H9 (cell line): ENCODE measurements at regions not wholly inside any gene's neighbourhood (a gene's known extent, or its start where the extent isn't known, plus 50 kb on each side); places are given as distances from the start of the nearest gene placed in this dataset.

Experiments used
- DNase-seq: peaks from one replicate; pipeline ENCODE4 v3.0.0-alpha.2; 2017
- H2AFZ ChIP-seq: one replicate; pipeline ENCODE4 v1.6.1; 2013; ENCODE audit warnings: mild to moderate bottlenecking, low read length, control low read depth, moderate library complexity
- H2AK5ac ChIP-seq: 2 replicates; pipeline ENCODE4 v1.6.1; 2013; ENCODE audit warnings: low read length, control low read depth, mixed read lengths; ENCODE audit not compliant: insufficient read length
- H2BK120ac ChIP-seq: one replicate; pipeline ENCODE4 v1.6.1; 2013; ENCODE audit warnings: low read depth, mild to moderate bottlenecking, low read length, control low read depth, inconsistent platforms; ENCODE audit not compliant: poor library complexity, severe bottlenecking
- H2BK12ac ChIP-seq: 2 replicates; pipeline ENCODE4 v1.6.1; 2013; ENCODE audit warnings: low read length, control low read depth, mixed read lengths, low read depth; ENCODE audit not compliant: insufficient read length
- H2BK15ac ChIP-seq: 2 replicates; pipeline ENCODE4 v1.6.1; 2013; ENCODE audit warnings: low read depth, low read length, control low read depth
- H2BK20ac ChIP-seq: one replicate; pipeline ENCODE4 v1.6.1; 2013; ENCODE audit warnings: low read depth, mild to moderate bottlenecking, low read length, control low read depth, inconsistent platforms; ENCODE audit not compliant: poor library complexity, severe bottlenecking
- H2BK5ac ChIP-seq: 2 replicates; pipeline ENCODE4 v1.6.1; 2013; ENCODE audit warnings: low read length, control low read depth, mixed read lengths; ENCODE audit not compliant: insufficient read length
- H3K14ac ChIP-seq: 2 replicates; pipeline ENCODE4 v1.6.1; 2013; ENCODE audit warnings: low read length, control low read depth; ENCODE audit not compliant: insufficient read depth
- H3K18ac ChIP-seq: 2 replicates; pipeline ENCODE4 v1.6.1; 2013; ENCODE audit warnings: low read depth, mild to moderate bottlenecking, mixed read lengths, low read length, control low read depth; ENCODE audit not compliant: insufficient read length
- H3K23ac ChIP-seq: 2 replicates; pipeline ENCODE4 v1.6.1; 2013; ENCODE audit warnings: low read length, control low read depth, mixed read lengths, low read depth; ENCODE audit not compliant: insufficient read length
- H3K23me2 ChIP-seq: 2 replicates; pipeline ENCODE4 v1.6.1; 2013; ENCODE audit warnings: low read depth, mild to moderate bottlenecking, mixed read lengths, low read length, control low read depth; ENCODE audit not compliant: insufficient read length, poor library complexity, severe bottlenecking
- H3K27ac ChIP-seq: 2 replicates; pipeline ENCODE4 v1.5.1; 2013; ENCODE audit warnings: low read length, control low read depth, mixed read lengths, low read depth; ENCODE audit not compliant: insufficient read length
- H3K27me3 ChIP-seq: 2 replicates; pipeline ENCODE4 v1.6.1; 2013; ENCODE audit warnings: low read length, control low read depth, inconsistent platforms; ENCODE audit not compliant: insufficient read depth
- H3K4ac ChIP-seq: 2 replicates; pipeline ENCODE4 v1.6.1; 2013; ENCODE audit warnings: low read depth, mild to moderate bottlenecking, control low read depth, inconsistent platforms, low read length, moderate library complexity
- H3K4me1 ChIP-seq: 2 replicates; pipeline ENCODE4 v1.6.1; 2013; ENCODE audit warnings: low read length, control low read depth, inconsistent platforms; ENCODE audit not compliant: insufficient read depth
- H3K4me2 ChIP-seq: 2 replicates; pipeline ENCODE4 v1.6.1; 2013; ENCODE audit warnings: low read length, control low read depth, mixed read lengths; ENCODE audit not compliant: insufficient read length, insufficient read depth
- H3K56ac ChIP-seq: 2 replicates; pipeline ENCODE4 v1.6.1; 2013; ENCODE audit warnings: low read depth, mild to moderate bottlenecking, mixed read lengths, low read length, control low read depth; ENCODE audit not compliant: insufficient read length
- H3K79me1 ChIP-seq: 2 replicates; pipeline ENCODE4 v1.6.1; 2013; ENCODE audit warnings: low read depth, mild to moderate bottlenecking, moderate library complexity, low read length, control low read depth, inconsistent platforms; ENCODE audit not compliant: insufficient read depth, poor library complexity, severe bottlenecking
- H3K79me2 ChIP-seq: 2 replicates; pipeline ENCODE4 v1.6.1; 2013; ENCODE audit warnings: low read length, control low read depth, inconsistent platforms; ENCODE audit not compliant: insufficient read depth
- H3K9ac ChIP-seq: 2 replicates; pipeline ENCODE4 v1.6.1; 2013; ENCODE audit warnings: low read length, control low read depth, mixed read lengths; ENCODE audit not compliant: insufficient read length; ENCODE audit errors: extremely low read depth
- H3K9me3 ChIP-seq: one replicate; pipeline ENCODE4 v1.6.1; 2013; ENCODE audit warnings: low read depth, low read length, inconsistent platforms; ENCODE audit not compliant: control insufficient read depth
- H3T11ph ChIP-seq: one replicate; pipeline ENCODE4 v1.6.1; 2013; ENCODE audit warnings: mild to moderate bottlenecking, low read length, control low read depth, inconsistent platforms
- H4K20me1 ChIP-seq: one replicate; pipeline ENCODE4 v1.6.1; 2013; ENCODE audit not compliant: control insufficient read depth, insufficient read length, insufficient read depth
- H4K5ac ChIP-seq: 2 replicates; pipeline ENCODE4 v1.6.1; 2013; ENCODE audit warnings: low read depth, mild to moderate bottlenecking, mixed read lengths, low read length, control low read depth; ENCODE audit not compliant: insufficient read length
- H4K8ac ChIP-seq: replicated peaks from 2 replicates; pipeline ENCODE4 v1.6.1; 2013; ENCODE audit warnings: low read length, control low read depth, mixed read lengths, low read depth; ENCODE audit not compliant: insufficient read length
- H4K91ac ChIP-seq: 2 replicates; pipeline ENCODE4 v1.6.1; 2013; ENCODE audit warnings: low read depth, mild to moderate bottlenecking, moderate library complexity, mixed read lengths, low read length, control low read depth; ENCODE audit not compliant: insufficient read length
- H3K27ac Mint-ChIP-seq, 3 experiments: 2 replicates in 2 of 3; 3 replicates in 1 of 3; pipeline ENCODE4 v1.8.0; 2020 to 2021; ENCODE audit warnings: mixed read lengths in 3 of 3, mild to moderate bottlenecking in 1 of 3, moderate library complexity in 1 of 3
- H3K27me3 Mint-ChIP-seq: 2 replicates; pipeline ENCODE4 v1.8.0; 2021; ENCODE audit warnings: low read depth, mild to moderate bottlenecking, moderate library complexity, mixed read lengths
- H3K36me3 Mint-ChIP-seq, 3 experiments: 2 replicates in 2 of 3; 3 replicates in 1 of 3; pipeline ENCODE4 v1.8.0; 2020 to 2021; ENCODE audit warnings: low read depth in 3 of 3, mixed read lengths in 3 of 3; ENCODE audit not compliant: insufficient read depth in 1 of 3
- H3K4me1 Mint-ChIP-seq, 2 experiments: 2 replicates each; pipeline ENCODE4 v1.8.0; 2020; ENCODE audit warnings: mixed read lengths in 2 of 2
- H3K4me3 Mint-ChIP-seq, 2 experiments: 2 replicates in 1 of 2; 3 replicates in 1 of 2; pipeline ENCODE4 v1.8.0; 2020 to 2021; ENCODE audit warnings: mild to moderate bottlenecking in 2 of 2, mixed read lengths in 2 of 2, moderate library complexity in 1 of 2
- H3K9me3 Mint-ChIP-seq, 2 experiments: 2 replicates in 1 of 2; 3 replicates in 1 of 2; pipeline ENCODE4 v1.8.0; 2020; ENCODE audit warnings: mild to moderate bottlenecking in 2 of 2, mixed read lengths in 2 of 2, moderate library complexity in 1 of 2
- CTCF ChIP-seq: fragments of 200-600 bp; sonication (generic); conservative IDR thresholded peaks from 3 replicates; pipeline ENCODE4 v1.8.0; 2021; ENCODE audit warnings: antibody characterized with exemption, mild to moderate bottlenecking
- WGBS: extraction: QIAGEN DNeasy Blood & Tissue Kit; methylation state at CpG from one replicate; pipeline ENCODE4 v1.1.7; 2013; ENCODE audit warnings: missing lambda C conversion rate, low lambda C conversion rate, mixed read lengths; ENCODE audit not compliant: insufficient read length; ENCODE audit errors: extremely low coverage; 5-methylcytosine and 5-hydroxymethylcytosine counted together

- H2BK120ac ChIP-seq = no peak overlapping the region
- no peak overlapping the region for H3K56ac ChIP-seq
- H3K27me3 ChIP-seq = no peaks in the 10 kb centered on the region
- H3K9ac ChIP-seq = no peak overlapping the region
- DNase-seq = no peak
- no CpG with 5 or more reads among the region's 1 CpG for WGBS
- H3K18ac ChIP-seq = no peak overlapping the region
- H3K23ac ChIP-seq = no peak overlapping the region
- no peaks in the 10 kb centered on the region for H3K79me1 ChIP-seq
- H3K9me3 ChIP-seq = no peaks in the 10 kb centered on the region
- no peak overlapping the region for H3K4ac ChIP-seq
- no peak for TF ChIP-seq CTCF
- H4K5ac ChIP-seq = no peak overlapping the region
- H3K4me1 Mint-ChIP-seq = peaks cover 0 to 1% of the 10 kb centered on the region in 2 experiments; a peak in 2 of 4 replicates
- H4K91ac ChIP-seq = no peak overlapping the region
- H2BK15ac ChIP-seq = no peak overlapping the region
- no peak overlapping the region for H2AFZ ChIP-seq
- no peaks in the 10 kb centered on the region for H3K27me3 Mint-ChIP-seq
- no peak overlapping the region for H2AK5ac ChIP-seq
- H2BK20ac ChIP-seq = no peak overlapping the region
- H4K8ac ChIP-seq = no peak overlapping the region
- no peak overlapping the region for H3K27ac Mint-ChIP-seq
- no peaks in the 10 kb centered on the region for H3K23me2 ChIP-seq
- no peak overlapping the region for H2BK12ac ChIP-seq
- no peaks in the 10 kb centered on the region for H3K4me1 ChIP-seq
- H3K27ac ChIP-seq = no peak overlapping the region
- H3K4me3 Mint-ChIP-seq = no peak overlapping the region
- H3K9me3 Mint-ChIP-seq = no peaks in the 10 kb centered on the region; a peak in 1 of 5 replicates
- no peak overlapping the region for H3K14ac ChIP-seq
- no peak overlapping the region for H3K4me2 ChIP-seq
- no peaks in the 10 kb centered on the region for H3K79me2 ChIP-seq
- no peak overlapping the region for H3T11ph ChIP-seq
- 0 out of 7 replicates have a peak, but pooled peaks cover 0 to 1% (median 0%) of the 10 kb centered on the region in 3 experiments for H3K36me3 Mint-ChIP-seq
- no peaks in the 10 kb centered on the region for H4K20me1 ChIP-seq
- no peak overlapping the region for H2BK5ac ChIP-seq
Observed at GRCh38 chr1:88286716-88287115, 397.4 kb upstream of the PKN2 start.
